ENCODE measurements at regions not wholly inside any gene's neighbourhood (a gene's known extent, or its start where the extent isn't known, plus 50 kb on each side); places are given as distances from the start of the nearest gene placed in this dataset.
A peak's percentile ranks its signal among the peaks of the same experiment; 100 is the strongest.
"Not testable (repeated sequence)": the region's sequence is repeated elsewhere in the genome, so short reads cannot be mapped to it uniquely, and the experiment has no call there.

GRCh38 chr5:94093300-94093699 is 351.9 kb upstream of the POU5F2 start:
- Histone ChIP-seq H2AFZ (ENCODE audit: control insufficient read depth, low read length) (no peak overlapping the region), H3K27ac (ENCODE audit: control insufficient read depth, insufficient read depth, low read length) (no peak overlapping the region), H3K9me1 (ENCODE audit: control insufficient read depth, extremely low read depth, insufficient read depth, low read length) (no peaks in the 10 kb centered on the region), H4K20me1 (ENCODE audit: control insufficient read depth, extremely low read depth, insufficient read depth, low read length) (no peaks in the 10 kb centered on the region), H3K27me3 (ENCODE audit: control insufficient read depth, extremely low read depth, insufficient read depth, low read length) (no peaks in the 10 kb centered on the region), H3K36me3 (ENCODE audit: control insufficient read depth in 2 of 2, extremely low read depth in 1 of 2, insufficient read depth in 2 of 2, low read length in 2 of 2) (no peaks in the 10 kb centered on the region), H3K9me3 (ENCODE audit: control insufficient read depth, low read depth, low read length) (no peaks in the 10 kb centered on the region), H3K4me2 (ENCODE audit: control insufficient read depth, extremely low read depth, insufficient read depth, low read depth, low read length) (no peak overlapping the region), H3K4me1 (ENCODE audit: control insufficient read depth, extremely low read depth, insufficient read depth, low read length) (no peaks in the 10 kb centered on the region), H3K4me3 (ENCODE audit: control insufficient read depth in 2 of 3, extremely low read depth in 1 of 3, insufficient read depth in 2 of 3, low read depth in 1 of 3, low read length in 3 of 3) (no peak overlapping the region), H3K79me2 (ENCODE audit: control insufficient read depth, insufficient read depth, low read length) (peaks cover 3% of the 10 kb centered on the region), H3K9ac (ENCODE audit: control insufficient read depth, extremely low read depth, insufficient read depth, low read length) (no peak overlapping the region)
- DNase-seq (ENCODE audit: low read depth, low spot score) (no peak), FAIRE-seq (no peak)
- TF ChIP-seq EZH2 (IDR thresholded peaks at IDR 0.05; ENCODE audit: low read length) = no peak
- no peak for TF ChIP-seq CTCF (optimal IDR thresholded peaks at IDR 0.05 in 1 of 3, IDR thresholded peaks at IDR 0.05 in 1 of 3, conservative IDR thresholded peaks at IDR 0.05 in 1 of 3; ENCODE audit: extremely low read depth in 1 of 3, insufficient read depth in 2 of 3, low read length in 3 of 3)
- dilution Hi-C loops (cut with MboI; ENCODE audit: extremely low pct_ligation_motif_present, low sequenced_read_pairs) = no loop called here

GRCh38 chr5:94086635-94087034 is 345.2 kb upstream of the POU5F2 start:
- H3K27me3 ChIP-seq (ENCODE audit: control insufficient read depth, extremely low read depth, insufficient read depth, low read length); H3K27ac ChIP-seq (ENCODE audit: control insufficient read depth, insufficient read depth, low read length); H3K36me3 ChIP-seq (ENCODE audit: control insufficient read depth in 2 of 2, extremely low read depth in 1 of 2, insufficient read depth in 2 of 2, low read length in 2 of 2); FAIRE-seq; H3K9ac ChIP-seq (ENCODE audit: control insufficient read depth, extremely low read depth, insufficient read depth, low read length); H3K4me3 ChIP-seq (ENCODE audit: control insufficient read depth in 2 of 3, extremely low read depth in 1 of 3, insufficient read depth in 2 of 3, low read depth in 1 of 3, low read length in 3 of 3); H3K4me2 ChIP-seq (ENCODE audit: control insufficient read depth, extremely low read depth, insufficient read depth, low read depth, low read length); H3K9me1 ChIP-seq (ENCODE audit: control insufficient read depth, extremely low read depth, insufficient read depth, low read length); H3K4me1 ChIP-seq (ENCODE audit: control insufficient read depth, extremely low read depth, insufficient read depth, low read length); H3K79me2 ChIP-seq (ENCODE audit: control insufficient read depth, insufficient read depth, low read length); H2AFZ ChIP-seq (ENCODE audit: control insufficient read depth, low read length); H4K20me1 ChIP-seq (ENCODE audit: control insufficient read depth, extremely low read depth, insufficient read depth, low read length); H3K9me3 ChIP-seq (ENCODE audit: control insufficient read depth, low read depth, low read length); dilution Hi-C loops (cut with MboI; ENCODE audit: extremely low pct_ligation_motif_present, low sequenced_read_pairs); DNase-seq (ENCODE audit: low read depth, low spot score): not testable (repeated sequence)
- TF ChIP-seq CTCF (optimal IDR thresholded peaks at IDR 0.05 in 1 of 3, IDR thresholded peaks at IDR 0.05 in 1 of 3, conservative IDR thresholded peaks at IDR 0.05 in 1 of 3; ENCODE audit: extremely low read depth in 1 of 3, insufficient read depth in 2 of 3, low read length in 3 of 3) = peak in 2 of 3 experiments; percentile 9 to 35

All from keratinocyte (primary cell).